Kidney (tissue), 13 donors: ENCODE measurements at regions not wholly inside any gene's neighbourhood (a gene's known extent, or its start where the extent isn't known, plus 50 kb on each side); places are given as distances from the start of the nearest gene placed in this dataset.

Experiments
- DNase-seq, 5 donors: peaks; one replicate each; pipeline ENCODE4 v3.0.0-alpha.2; 2013 to 2020
- FAIRE-seq: peaks from 2 replicates; lab custom pipeline; 2012; peaks lifted over from hg19 to GRCh38; lab: Jason Lieb, UNC
- H3K27ac ChIP-seq, 2 donors: one replicate each; pipeline ENCODE4 v1.7.0; 2013; ENCODE audit warnings: low read depth in 2 of 2, low read length in 2 of 2, inconsistent platforms in 1 of 2
- H3K27me3 ChIP-seq: one replicate; pipeline ENCODE4 v1.7.1; 2013; ENCODE audit warnings: low read length, inconsistent platforms; ENCODE audit not compliant: control insufficient read depth, insufficient read depth
- H3K36me3 ChIP-seq, 3 donors: one replicate each; pipeline versions ENCODE4 v1.7.0 to v1.7.1; 2013; ENCODE audit warnings: low read length in 3 of 3, control low read depth in 1 of 3, inconsistent platforms in 1 of 3; ENCODE audit not compliant: insufficient read depth in 3 of 3, control insufficient read depth in 2 of 3
- H3K4me1 ChIP-seq, 3 donors: one replicate each; pipeline versions ENCODE4 v1.7.0 to v1.7.1; 2013; ENCODE audit warnings: low read length in 3 of 3, inconsistent platforms in 1 of 3, low read depth in 1 of 3; ENCODE audit not compliant: control insufficient read depth in 2 of 3, insufficient read depth in 2 of 3
- H3K4me3 ChIP-seq, 3 donors: one replicate each; pipeline versions ENCODE4 v1.7.0 to v1.8.1; 2013; ENCODE audit warnings: low read length in 3 of 3, control low read depth in 1 of 3, inconsistent platforms in 1 of 3
- H3K9ac ChIP-seq, 3 donors: one replicate each; pipeline versions ENCODE4 v1.7.0 to v1.7.1; 2013; ENCODE audit warnings: low read length in 3 of 3, control low read depth in 1 of 3, inconsistent platforms in 1 of 3
- H3K9me3 ChIP-seq, 3 donors: one replicate each; pipeline versions ENCODE4 v1.7.0 to v1.7.1; 2013; ENCODE audit warnings: low read length in 3 of 3, control low read depth in 1 of 3, inconsistent platforms in 1 of 3; ENCODE audit not compliant: control insufficient read depth in 2 of 3, insufficient read depth in 1 of 3
- intact Hi-C: fragments of 100-400 bp; cut with DNase I; formaldehyde crosslinking; loops from one replicate; pipeline ENCODE4 v1.11.1; 2022
- TF ChIP-seq, protein P1 (sequence below): IDR thresholded peaks from 3 replicates; pipeline ENCODE4 v1.5.1; 2012; ENCODE audit warnings: mild to moderate bottlenecking, moderate library complexity, borderline replicate concordance; ENCODE audit not compliant: insufficient read depth; ENCODE audit errors: extremely low read depth
- donor health status: control.
- donor health status: control.
- donor health status: control.
- donor health status: control.
- donor health status: control.
- donor health status: DM: yes; HTN: yes; CAD: no.
- donor health status: Normal renal cell carcinoma (clear cell type).

DNA sequence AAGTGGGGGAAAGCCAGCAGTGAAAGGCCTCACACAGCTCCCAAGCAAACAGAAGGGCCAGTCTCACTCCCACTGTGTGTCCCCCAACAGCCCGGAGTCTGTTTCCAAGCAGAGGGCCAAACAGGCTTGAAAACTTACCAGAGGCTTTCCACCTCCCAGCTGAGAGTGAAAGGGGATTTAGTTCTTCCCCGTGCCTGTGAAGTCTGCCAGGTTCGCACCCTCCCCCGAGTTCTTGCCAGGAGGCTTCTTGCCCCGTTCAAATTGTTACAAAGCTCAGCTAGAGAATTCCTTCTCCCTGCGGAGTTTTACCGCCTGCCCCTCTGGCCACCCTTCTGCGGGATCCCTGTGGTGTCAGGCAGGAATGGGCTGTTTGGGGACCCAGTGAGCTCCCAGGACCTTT is 68.0 kb upstream of the WNT7A start:
- DNase-seq (peak in 1 of 5 donors; percentile 26), FAIRE-seq (no peak)
- Histone ChIP-seq H3K36me3 (no peaks in the 10 kb centered on the region), H3K27ac (no peak overlapping the region), H3K4me3 (no peak overlapping the region), H3K9me3 (peaks cover 0 to 11% (median 4%) of the 10 kb centered on the region in 3 donors), H3K4me1 (no peaks in the 10 kb centered on the region), H3K27me3 (no peaks in the 10 kb centered on the region), H3K9ac (no peak overlapping the region)
- intact Hi-C loops, result no loop called here
- TF ChIP-seq, protein P1, sequence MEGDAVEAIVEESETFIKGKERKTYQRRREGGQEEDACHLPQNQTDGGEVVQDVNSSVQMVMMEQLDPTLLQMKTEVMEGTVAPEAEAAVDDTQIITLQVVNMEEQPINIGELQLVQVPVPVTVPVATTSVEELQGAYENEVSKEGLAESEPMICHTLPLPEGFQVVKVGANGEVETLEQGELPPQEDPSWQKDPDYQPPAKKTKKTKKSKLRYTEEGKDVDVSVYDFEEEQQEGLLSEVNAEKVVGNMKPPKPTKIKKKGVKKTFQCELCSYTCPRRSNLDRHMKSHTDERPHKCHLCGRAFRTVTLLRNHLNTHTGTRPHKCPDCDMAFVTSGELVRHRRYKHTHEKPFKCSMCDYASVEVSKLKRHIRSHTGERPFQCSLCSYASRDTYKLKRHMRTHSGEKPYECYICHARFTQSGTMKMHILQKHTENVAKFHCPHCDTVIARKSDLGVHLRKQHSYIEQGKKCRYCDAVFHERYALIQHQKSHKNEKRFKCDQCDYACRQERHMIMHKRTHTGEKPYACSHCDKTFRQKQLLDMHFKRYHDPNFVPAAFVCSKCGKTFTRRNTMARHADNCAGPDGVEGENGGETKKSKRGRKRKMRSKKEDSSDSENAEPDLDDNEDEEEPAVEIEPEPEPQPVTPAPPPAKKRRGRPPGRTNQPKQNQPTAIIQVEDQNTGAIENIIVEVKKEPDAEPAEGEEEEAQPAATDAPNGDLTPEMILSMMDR, result no peak

DNA sequence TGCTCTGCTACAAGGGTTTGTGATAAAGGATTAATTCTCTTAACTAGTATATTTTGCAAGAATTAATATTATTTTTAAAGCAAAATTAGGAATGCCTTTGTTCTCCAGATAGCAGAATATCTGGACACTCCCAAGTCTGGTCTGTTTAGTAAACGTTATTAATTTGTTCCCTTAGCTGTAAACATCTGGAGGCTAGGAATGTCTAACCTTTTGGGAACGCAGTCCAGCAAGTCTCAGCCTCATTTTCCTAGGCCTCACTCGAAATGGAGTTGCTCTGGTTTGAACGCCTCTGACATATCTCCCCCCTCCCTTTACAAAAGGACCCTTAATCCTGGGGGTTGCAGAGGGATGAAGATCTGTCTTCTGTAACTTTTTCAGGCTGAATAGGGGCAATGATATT is 59.3 kb upstream of the WNT7A start:
- H3K36me3 ChIP-seq, result no peaks in the 10 kb centered on the region
- H3K9ac ChIP-seq, result no peak overlapping the region
- FAIRE-seq (no peak), DNase-seq (no peak)
- H3K9me3 ChIP-seq, result peaks cover 0 to 3% (median 0%) of the 10 kb centered on the region in 3 donors
- intact Hi-C loops, result no loop called here
- no peak overlapping the region for H3K27ac ChIP-seq
- TF ChIP-seq, protein P1, result no peak
- H3K4me3 ChIP-seq, result no peak overlapping the region
- no peaks in the 10 kb centered on the region for H3K4me1 ChIP-seq
- no peaks in the 10 kb centered on the region for H3K27me3 ChIP-seq

DNA sequence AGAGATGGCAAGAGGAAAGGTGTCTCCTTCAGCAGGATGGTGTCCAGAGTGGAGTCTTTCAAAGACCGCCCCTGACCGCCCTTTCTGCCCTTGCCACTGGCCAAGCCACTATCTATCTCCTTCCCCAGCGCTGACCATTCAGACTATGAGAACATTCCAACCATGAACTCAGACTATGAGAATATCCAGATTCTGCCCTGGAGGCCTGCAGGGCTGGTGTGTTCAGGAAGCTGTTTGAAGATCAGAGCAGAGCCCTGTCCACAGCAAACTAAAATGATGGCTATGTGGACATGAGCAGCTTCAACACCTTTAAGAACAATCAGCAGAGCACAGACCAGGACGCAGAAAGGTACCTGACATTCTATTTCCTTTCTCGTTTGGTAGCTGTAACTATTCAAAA is 57.3 kb upstream of the WNT7A start:
- peaks cover 0 to 3% (median 0%) of the 10 kb centered on the region in 3 donors for H3K9me3 ChIP-seq
- FAIRE-seq, result no peak
- intact Hi-C loops, result no loop called here

More for the DNA sequence above, 57.3 kb upstream of the WNT7A start:
- Histone ChIP-seq H3K9ac (no peak overlapping the region), H3K27ac (no peak overlapping the region), H3K27me3 (no peaks in the 10 kb centered on the region), H3K36me3 (no peaks in the 10 kb centered on the region), H3K4me1 (no peaks in the 10 kb centered on the region), H3K4me3 (no peak overlapping the region)
- TF ChIP-seq, protein P1, result no peak
- DNase-seq, result no peak
